ENCODE measurements at regions not wholly inside any gene's neighbourhood (a gene's known extent, or its start where the extent isn't known, plus 50 kb on each side); places are given as distances from the start of the nearest gene placed in this dataset.

DNA sequence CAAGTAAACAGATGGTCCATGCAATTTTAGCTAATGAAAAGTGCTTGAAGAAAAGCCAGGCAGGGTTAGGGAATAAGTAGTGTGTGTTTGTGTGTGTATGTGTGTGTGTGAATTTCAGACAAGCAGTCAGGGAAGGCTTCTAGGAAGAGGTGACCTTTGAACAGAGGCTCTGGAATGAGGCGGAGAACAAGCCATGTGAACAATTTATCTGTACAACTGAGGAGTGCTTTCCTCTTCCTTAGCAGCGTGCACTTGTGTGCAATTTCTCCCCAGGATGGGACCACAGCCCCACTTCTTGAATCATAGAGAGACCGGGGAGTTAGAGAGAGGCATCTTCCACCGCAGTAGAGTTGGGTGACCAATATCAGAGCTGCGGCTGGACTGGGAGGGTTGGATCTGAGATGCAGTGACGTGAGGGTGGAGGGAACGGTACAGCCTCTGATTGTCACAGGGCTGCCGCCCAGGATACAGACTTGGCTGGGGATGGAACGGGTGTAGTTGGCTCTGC lies 69.2 kb upstream of the FAM171A1 start:
- TF ChIP-seq, protein P1, sequence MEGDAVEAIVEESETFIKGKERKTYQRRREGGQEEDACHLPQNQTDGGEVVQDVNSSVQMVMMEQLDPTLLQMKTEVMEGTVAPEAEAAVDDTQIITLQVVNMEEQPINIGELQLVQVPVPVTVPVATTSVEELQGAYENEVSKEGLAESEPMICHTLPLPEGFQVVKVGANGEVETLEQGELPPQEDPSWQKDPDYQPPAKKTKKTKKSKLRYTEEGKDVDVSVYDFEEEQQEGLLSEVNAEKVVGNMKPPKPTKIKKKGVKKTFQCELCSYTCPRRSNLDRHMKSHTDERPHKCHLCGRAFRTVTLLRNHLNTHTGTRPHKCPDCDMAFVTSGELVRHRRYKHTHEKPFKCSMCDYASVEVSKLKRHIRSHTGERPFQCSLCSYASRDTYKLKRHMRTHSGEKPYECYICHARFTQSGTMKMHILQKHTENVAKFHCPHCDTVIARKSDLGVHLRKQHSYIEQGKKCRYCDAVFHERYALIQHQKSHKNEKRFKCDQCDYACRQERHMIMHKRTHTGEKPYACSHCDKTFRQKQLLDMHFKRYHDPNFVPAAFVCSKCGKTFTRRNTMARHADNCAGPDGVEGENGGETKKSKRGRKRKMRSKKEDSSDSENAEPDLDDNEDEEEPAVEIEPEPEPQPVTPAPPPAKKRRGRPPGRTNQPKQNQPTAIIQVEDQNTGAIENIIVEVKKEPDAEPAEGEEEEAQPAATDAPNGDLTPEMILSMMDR (IDR thresholded peaks at IDR 0.05), result no peak
- no peak for TF ChIP-seq POLR2AphosphoS5 (IDR thresholded peaks at IDR 0.05; ENCODE audit: insufficient read depth in 1 of 2, low read depth in 1 of 2)
